Nucleus accumbens (tissue), 56 donors: ENCODE measurements at regions not wholly inside any gene's neighbourhood (a gene's known extent, or its start where the extent isn't known, plus 50 kb on each side); places are given as distances from the start of the nearest gene placed in this dataset.

Experiments used
- DNase-seq, 56 donors: peaks; one replicate each; lab custom pipeline; 2025; lab: John Stamatoyannopoulos, UW

DNA sequence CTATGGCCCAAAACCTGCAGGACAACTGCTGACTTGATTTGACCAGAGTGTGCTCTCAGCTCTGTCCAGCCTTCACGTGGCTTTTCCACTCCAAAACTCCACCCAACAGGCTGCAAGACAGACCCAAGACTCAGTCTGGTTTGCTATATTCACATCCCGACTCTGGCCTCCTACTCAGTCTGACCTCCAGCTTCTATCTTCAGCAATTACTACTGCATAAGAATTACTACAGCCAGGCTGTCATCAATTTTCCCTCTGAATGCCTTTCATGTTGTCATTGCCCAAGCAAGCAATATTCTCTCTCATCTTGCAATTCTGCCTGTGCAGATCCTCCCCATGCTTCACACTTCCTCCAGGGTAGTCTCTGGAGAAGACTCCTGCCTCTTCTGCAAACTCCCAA lies 53.6 kb upstream of the GYPC start:
- no peak for DNase-seq
